ENCODE measurements at regions not wholly inside any gene's neighbourhood (a gene's known extent, or its start where the extent isn't known, plus 50 kb on each side); places are given as distances from the start of the nearest gene placed in this dataset.

GRCh38 chr2:147631294-147631693 lies 213.5 kb upstream of the ACVR2A start:
- no peak overlapping the region for H3K4me3 ChIP-seq (ENCODE audit: low read depth, low read length)
- H3K27ac ChIP-seq (ENCODE audit: extremely low read depth, low read depth, low read length), result no peak overlapping the region
- CTCF ChIA-PET, result no interaction called here
- no peaks in the 10 kb centered on the region for H3K36me3 ChIP-seq (ENCODE audit: control insufficient read depth in 2 of 2, insufficient read depth in 1 of 2, low read length in 2 of 2)
- H3K4me1 ChIP-seq (ENCODE audit: control insufficient read depth, insufficient read depth, low read length), result no peaks in the 10 kb centered on the region
- no peaks in the 10 kb centered on the region for H3K9me3 ChIP-seq (ENCODE audit: control insufficient read depth, insufficient read depth, low read depth, low read length)
- POLR2A ChIA-PET, result no interaction called here
- TF ChIP-seq ZNF292 (tag by site-specific recombination; IDR thresholded peaks at IDR 0.05; ENCODE audit: borderline replicate concordance, low read depth) (no peak), GFI1B (tag by site-specific recombination; IDR thresholded peaks at IDR 0.05) (no peak), ZNF518A (tag by site-specific recombination; conservative IDR thresholded peaks at IDR 0.05; ENCODE audit: low read depth) (no peak), ZSCAN4 (tag by site-specific recombination; IDR thresholded peaks at IDR 0.05) (no peak), HIC1 (tag by site-specific recombination; IDR thresholded peaks at IDR 0.05) (no peak), ZFP37 (tag by site-specific recombination; IDR thresholded peaks at IDR 0.05) (no peak), ZNF121 (tag by site-specific recombination; IDR thresholded peaks at IDR 0.05) (no peak), SP7 (tag by site-specific recombination; IDR thresholded peaks at IDR 0.05) (no peak)

- no peak overlapping the region for H3K4me3 ChIP-seq (ENCODE audit: low read depth, low read length)
- no peak overlapping the region for H3K27ac ChIP-seq (ENCODE audit: extremely low read depth, low read depth, low read length)
- CTCF ChIA-PET, result no interaction called here
- H3K36me3 ChIP-seq (ENCODE audit: control insufficient read depth in 2 of 2, insufficient read depth in 1 of 2, low read length in 2 of 2), result no peaks in the 10 kb centered on the region
- TF ChIP-seq ZNF19 (tag by site-specific recombination; IDR thresholded peaks at IDR 0.05; ENCODE audit: low read depth), result no peak
- no peaks in the 10 kb centered on the region for H3K4me1 ChIP-seq (ENCODE audit: control insufficient read depth, insufficient read depth, low read length)
- no peaks in the 10 kb centered on the region for H3K9me3 ChIP-seq (ENCODE audit: control insufficient read depth, insufficient read depth, low read depth, low read length)
- POLR2A ChIA-PET, result no interaction called here
Observed at GRCh38 chr2:147630585-147630984, 214.2 kb upstream of the ACVR2A start.

GRCh38 chr2:147628971-147629421 lies 215.8 kb upstream of the ACVR2A start:
- Histone ChIP-seq H3K4me3 (ENCODE audit: low read depth, low read length) (no peak overlapping the region), H3K4me1 (ENCODE audit: control insufficient read depth, insufficient read depth, low read length) (no peaks in the 10 kb centered on the region), H3K9me3 (ENCODE audit: control insufficient read depth, insufficient read depth, low read depth, low read length) (no peaks in the 10 kb centered on the region), H3K36me3 (ENCODE audit: control insufficient read depth in 2 of 2, insufficient read depth in 1 of 2, low read length in 2 of 2) (no peaks in the 10 kb centered on the region), H3K27ac (ENCODE audit: extremely low read depth, low read depth, low read length) (no peak overlapping the region)
- POLR2A ChIA-PET, result no interaction called here
- CTCF ChIA-PET, result no interaction called here
- no peak for TF ChIP-seq GFI1B (tag by site-specific recombination; IDR thresholded peaks at IDR 0.05)
- no peak for TF ChIP-seq ZNF777 (tag by site-specific recombination; IDR thresholded peaks at IDR 0.05; ENCODE audit: borderline replicate concordance)
- no peak for TF ChIP-seq HOXA7 (CRISPR knock-in tag; IDR thresholded peaks at IDR 0.05; ENCODE audit: borderline replicate concordance)
- TF ChIP-seq ZBTB48 (tag by site-specific recombination; IDR thresholded peaks at IDR 0.05), result no peak
- no peak for TF ChIP-seq ZNF664 (tag by site-specific recombination; IDR thresholded peaks at IDR 0.05)
- TF ChIP-seq ZIC2 (tag by site-specific recombination; IDR thresholded peaks at IDR 0.05), result no peak
- no peak for TF ChIP-seq ZBTB21 (tag by site-specific recombination; IDR thresholded peaks at IDR 0.05)
- no peak for TF ChIP-seq ZNF560 (tag by site-specific recombination; IDR thresholded peaks at IDR 0.05; ENCODE audit: borderline replicate concordance)
- TF ChIP-seq ZBTB26 (tag by site-specific recombination; optimal IDR thresholded peaks at IDR 0.05), result no peak
- TF ChIP-seq ZNF26 (tag by site-specific recombination; IDR thresholded peaks at IDR 0.05), result no peak
- TF ChIP-seq ZSCAN5A (tag by site-specific recombination; IDR thresholded peaks at IDR 0.05), result no peak
- TF ChIP-seq ZNF169 (tag by site-specific recombination; IDR thresholded peaks at IDR 0.05), result no peak

Measured in HEK293 (cell line).